ENCODE measurements at regions not wholly inside any gene's neighbourhood (a gene's known extent, or its start where the extent isn't known, plus 50 kb on each side); places are given as distances from the start of the nearest gene placed in this dataset.

GRCh38 chr2:120651818-120652217 lies 83.8 kb upstream of the GLI2 start:
- no peak for TF ChIP-seq CTCF (IDR thresholded peaks at IDR 0.05)
- TF ChIP-seq POLR2A (IDR thresholded peaks at IDR 0.05) = no peak
